GM21360 (cell line): ENCODE measurements at regions not wholly inside any gene's neighbourhood (a gene's known extent, or its start where the extent isn't known, plus 50 kb on each side); places are given as distances from the start of the nearest gene placed in this dataset.

ENCODE experiments used
- ATAC-seq: cut with Tn5 transposase; IDR thresholded peaks from one replicate; pipeline ENCODE4 v1.9.1; 2021; ENCODE audit warnings: mild to moderate bottlenecking, moderate library complexity; ENCODE audit not compliant: unreplicated experiment

DNA sequence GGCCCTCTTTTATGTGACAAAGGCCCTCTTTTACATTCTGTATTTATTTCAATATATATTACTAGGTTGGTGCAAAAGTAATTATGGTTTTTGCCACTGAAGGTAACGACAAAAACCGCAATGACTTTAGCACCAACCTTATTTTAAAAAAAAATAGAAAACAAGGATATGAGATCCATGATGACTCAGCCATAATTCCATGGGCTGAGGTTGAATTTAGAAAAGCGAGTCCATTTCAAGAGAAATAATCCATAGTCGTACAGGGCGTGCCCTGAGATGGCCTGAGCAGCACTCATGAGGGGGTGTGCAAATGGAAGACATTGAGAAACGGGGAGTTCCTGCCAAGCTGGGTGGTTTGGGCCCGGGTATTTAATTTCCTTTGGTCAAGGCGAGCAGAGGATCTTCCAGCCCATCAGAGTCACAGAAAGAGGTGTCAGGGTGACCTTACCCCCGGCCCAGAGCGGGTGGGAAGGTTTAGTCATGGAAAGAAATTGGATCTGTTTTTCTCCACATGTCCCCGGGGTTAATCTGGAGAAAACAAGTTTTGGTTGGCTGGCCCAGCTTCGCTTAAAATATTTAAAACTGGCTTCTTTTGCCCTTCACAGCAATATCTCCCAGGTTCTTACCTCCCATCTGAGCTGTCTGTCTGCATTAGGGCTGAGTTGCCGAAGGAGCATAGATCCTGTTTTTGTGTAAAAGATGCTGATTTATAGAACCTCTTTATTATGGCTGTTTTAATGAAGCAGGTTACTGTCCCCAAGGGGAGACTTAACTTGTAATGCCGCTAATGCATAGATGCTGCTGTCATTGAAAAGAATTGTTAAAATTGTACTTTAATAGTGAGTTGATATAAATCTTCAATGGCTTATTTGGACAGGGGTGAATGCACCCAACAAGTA is 255.6 kb downstream of the PREX1 start:
- ATAC-seq: no peak

DNA sequence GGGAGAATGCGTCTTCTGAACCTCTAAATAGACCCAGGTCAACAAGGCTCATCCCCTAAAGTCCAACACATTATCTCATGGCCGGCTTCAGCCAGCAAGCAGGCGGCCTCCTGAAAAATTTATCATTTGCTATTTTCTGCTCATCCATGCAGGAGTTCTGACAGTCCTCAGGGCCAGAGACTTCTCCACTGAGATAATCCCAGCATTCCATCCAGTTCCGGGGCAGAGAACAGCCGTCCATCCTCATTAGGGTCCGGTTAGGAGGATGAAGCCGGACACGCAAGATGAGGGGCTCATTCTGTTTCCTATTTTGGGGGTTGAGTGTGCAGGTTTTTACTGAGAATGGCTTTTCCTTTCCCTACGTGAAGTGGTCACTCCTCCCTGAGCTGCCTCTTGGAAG is 258.1 kb downstream of the PREX1 start:
- no peak for ATAC-seq

DNA sequence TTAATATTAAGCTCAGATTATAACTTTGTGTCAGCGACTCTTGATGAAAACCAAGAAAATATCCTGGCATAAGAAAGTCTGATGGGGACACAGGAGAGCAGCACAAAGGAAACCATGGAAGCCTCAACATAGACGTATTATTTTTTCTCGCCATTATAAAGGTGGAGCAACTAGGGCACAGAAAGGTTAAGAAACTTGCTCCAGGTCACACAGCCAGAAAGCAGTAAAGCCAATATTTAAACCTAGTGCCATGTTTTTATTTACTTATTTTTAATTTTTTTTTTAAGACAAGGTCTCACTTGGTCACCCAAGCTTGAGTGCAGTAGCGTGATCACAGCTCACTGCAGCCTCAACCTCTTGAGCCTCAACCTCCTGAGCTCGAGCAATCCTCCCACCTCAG is 259.3 kb downstream of the PREX1 start:
- ATAC-seq: no peak

DNA sequence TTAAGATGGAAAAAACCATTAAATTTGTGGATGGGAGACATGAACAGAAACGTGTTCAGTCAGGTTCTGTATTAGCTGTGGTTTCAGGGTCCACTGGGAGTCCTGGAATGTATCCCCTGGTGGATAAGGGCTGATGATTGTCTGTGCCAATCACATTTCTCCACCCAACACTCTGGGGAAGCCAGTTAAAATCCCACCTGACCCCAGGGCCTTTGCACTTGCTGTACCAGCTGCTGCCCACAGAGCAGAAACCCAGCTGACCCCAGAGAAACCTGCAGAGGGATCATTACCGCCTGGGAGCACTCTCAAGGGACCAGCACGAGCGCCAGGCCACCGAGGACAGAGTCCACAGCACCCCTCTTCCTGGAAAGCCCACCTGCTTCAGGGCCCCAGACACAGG is 260.7 kb downstream of the PREX1 start:
- no peak for ATAC-seq

DNA sequence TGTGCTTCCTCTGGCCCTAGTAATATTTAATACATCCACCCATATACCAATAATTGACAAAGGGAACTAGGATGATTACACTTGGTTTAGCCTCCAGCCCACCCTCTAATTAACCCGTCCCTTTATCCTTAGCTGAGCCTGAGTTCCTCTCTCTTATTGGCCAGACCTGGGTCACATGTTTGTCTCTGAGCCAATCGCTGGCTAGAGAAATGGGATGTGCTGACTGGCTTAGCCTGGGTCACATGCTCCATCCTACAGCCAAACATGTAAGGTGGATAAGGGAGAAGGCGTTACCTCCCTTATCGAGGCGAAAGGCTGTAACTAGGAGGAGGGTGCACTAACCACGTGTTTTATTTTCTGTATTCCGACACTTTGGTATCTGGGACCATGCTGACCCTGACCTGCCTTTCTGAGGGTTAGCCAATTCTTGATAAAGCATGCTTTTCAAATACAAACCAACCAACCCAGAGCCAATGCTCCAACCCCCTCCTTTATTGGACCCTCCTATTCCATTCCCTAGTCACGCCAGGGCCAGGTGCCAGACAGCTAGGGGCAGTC is 262.7 kb downstream of the PREX1 start:
- ATAC-seq: no peak

DNA sequence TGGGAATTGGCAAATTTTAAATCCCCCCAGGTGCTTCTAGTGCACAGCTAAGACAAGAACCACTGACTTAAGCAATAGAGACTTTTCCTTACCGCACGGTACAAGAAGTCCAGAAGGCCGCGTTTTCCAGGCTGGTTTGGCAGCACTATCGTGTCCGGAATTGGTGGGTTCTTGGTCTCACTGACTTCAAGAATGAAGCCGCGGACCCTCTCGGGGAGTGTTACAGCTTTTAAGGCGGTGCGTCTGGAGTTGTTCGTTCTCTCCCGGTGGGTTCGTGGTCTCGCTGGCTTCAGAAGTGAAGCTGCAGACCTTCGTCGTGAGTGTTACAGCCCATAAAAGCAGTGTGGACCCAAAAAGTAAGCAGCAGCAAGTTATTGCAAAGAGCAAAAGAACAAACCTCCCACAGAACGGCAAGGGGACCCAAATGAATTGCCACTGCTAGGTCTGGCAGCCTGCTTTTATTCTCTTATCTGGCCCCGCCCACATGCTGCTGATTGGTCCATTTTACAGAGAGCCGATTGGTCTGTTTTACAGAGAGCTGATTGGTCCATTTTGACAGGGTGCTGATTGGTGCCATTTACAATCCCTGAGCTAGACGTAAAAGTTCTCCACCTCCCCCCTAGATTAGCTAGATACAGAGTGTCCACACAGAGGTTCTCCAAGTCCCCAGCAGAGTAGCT is 264.5 kb downstream of the PREX1 start:
- ATAC-seq: no peak

DNA sequence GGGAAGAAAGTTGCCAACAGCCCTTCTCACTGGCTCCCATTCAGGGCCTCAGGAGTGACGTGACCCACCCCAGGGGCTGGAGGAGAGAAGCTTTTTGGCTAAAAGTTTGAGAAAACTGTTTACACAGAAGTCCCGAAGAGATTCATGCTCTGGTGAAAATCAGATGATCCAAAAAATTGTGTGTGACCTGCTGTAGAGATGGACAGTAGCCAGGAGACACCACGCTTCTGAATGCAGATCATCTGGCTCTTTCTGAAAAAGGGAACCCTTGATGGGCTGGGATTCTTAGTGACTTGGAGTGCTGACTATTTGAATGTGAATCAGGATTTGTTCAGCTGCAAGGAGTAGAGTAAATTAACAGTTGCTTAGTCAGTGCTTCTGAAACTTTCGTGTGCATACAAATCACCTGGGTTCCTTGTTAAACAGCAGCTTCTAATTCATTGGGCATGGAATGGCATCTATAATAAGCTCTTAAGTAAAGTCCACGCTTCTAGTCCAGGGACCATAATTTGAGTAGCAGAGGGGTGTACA is 265.1 kb downstream of the PREX1 start:
- no peak for ATAC-seq

DNA sequence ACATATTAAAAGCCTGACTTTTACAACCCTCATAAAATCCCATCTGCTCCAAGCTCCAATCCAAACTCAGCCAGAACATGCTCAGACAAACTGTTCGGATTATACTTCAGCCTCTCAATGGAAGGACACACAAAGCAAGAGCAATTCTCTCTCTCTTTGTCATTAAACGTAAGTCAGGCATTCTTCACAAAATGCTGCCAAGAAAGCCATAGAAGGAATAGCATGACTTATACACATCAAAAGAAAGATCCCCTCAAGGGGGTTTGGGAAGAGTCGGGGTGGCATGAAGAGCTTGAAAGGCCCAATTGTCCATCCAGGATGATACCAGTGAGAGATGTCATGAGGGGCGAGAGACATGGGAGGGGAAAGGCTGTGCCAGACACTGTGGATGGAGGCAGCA is 268.9 kb downstream of the PREX1 start:
- no peak for ATAC-seq

DNA sequence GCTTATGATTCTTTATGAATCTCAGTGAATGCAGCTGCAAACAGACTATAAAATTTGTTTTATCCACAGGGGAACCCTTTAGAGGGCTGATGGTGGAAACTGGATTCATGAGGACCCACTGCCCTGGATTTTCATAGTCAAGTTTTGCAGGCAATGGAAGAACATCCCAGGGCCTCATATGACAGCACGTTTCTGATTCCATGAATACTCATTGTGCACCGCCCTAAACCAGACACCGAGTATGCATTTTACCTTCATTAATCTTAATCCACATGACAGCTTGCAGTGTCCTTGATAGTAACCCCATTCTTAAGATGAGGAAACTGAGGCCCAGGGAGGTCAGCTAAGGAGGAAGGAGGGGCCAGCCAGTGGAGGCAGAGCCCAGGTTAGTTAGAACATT is 270.4 kb downstream of the PREX1 start:
- ATAC-seq: no peak

DNA sequence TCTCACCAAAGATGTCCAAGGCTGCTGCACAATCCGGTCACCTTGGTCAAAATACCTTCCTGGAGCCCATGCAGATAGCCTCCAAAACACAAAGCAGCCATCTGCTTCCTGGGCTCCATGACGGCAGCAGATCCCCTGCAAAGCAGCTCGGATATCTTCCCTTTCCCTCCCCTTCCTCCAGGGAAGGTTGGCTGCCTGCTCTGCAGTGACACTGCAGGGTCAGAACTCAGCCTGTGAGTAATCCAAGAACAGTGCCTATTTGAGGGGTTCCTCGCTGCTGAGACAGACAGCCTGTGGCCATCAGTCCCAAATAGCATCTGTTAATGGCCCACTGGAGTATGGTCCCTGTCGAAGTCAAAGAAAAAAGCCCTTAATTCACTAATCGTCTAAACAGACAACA is 270.8 kb downstream of the PREX1 start:
- no peak for ATAC-seq

DNA sequence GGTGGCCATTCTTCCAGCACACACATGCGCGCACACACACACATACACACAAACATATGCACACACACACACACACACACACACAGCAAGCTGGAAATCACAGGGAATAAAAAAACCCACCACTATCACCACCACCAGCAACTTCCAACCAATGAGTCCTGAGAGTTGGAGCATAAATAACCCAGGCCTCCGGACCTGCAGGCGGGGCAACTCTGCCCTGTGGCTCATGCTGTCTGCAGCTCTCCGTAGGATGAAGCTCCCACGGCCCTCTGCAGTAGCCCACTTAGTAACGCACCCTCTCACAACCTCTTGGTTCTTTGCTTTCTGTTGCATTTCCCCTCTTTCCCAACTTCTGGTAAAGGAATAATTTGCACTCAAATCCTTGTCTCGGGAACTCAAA is 275.2 kb downstream of the PREX1 start:
- no peak for ATAC-seq

DNA sequence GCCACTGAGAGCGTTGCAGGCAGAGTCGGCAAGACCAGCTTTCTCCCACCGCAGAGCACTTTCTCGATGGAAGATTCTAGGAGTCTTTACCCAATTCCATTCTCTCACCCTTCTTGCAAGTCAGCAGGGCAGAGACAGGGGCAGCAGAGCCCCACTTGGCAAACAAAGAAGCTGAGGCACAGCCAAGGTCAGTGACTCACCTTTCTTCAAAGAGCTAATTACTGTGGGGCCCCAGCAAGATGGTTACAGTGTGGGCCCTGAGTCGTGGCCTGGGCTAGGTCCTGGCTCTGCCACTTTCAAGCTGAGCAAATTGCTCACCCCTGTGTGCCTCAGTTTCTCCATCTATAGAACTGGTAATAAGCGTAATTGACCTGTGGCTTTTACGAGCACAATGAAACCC is 277.0 kb downstream of the PREX1 start:
- no peak for ATAC-seq

DNA sequence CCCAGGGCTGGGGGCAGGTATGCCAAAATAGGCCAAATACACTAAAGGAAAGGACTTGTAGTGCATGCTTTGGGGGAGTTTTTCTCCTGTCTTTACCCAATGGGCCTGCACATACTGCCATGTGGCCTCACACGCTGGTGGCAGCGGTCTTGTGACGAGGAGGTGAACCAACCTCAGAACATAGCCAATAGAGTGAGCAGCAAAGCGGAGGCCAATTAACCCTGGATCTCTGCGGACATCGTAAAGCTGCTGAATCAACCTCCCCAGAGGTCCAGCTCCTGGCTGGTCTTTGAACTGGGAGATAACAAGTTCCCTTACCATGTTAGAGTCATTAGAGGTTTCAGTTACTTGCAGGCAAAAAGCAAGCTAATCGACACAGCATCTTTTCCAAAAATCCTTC is 280.1 kb downstream of the PREX1 start:
- ATAC-seq: no peak

DNA sequence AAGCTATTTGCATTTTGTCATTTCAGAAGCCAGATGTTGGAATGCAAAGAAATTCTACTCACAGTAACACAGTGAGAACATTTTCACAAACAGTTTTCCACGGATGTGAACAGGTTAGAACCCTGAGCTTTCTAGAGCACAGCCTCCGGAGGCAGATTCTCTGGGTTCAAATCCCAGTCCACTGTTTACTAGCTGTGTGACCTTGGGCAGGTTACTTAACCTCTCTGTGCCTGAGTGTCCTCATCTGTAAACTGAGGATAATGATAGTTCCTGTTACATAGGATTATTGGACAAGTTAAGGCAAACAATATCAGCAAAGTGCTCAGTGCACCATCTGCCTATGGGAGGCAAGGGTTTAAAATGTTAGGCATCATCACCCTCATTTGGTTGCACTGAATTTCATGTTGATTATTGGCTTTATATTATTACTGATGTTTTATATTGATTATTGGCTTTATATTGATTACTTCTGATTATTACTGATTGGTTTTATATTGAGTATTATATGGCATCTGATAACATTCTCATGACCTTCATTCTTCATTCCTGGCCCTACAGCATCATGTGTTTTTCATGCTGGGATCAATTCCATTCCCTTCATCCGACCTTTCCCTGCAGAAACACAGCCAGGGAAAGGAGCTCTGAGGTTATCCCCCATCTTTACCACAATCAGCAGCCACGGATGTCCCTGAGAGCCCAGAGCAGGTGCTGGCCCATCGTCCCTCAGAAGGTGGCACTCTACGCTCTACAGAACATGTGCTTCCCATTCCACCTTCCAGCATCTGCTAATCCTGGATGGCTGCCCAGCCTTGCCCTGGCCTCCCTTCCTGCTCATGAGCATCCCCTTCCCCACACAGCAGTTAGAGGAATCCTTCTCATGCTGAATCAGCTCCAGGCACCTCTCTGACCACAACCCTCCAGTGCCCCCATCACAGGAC is 283.1 kb downstream of the PREX1 start:
- ATAC-seq: no peak

DNA sequence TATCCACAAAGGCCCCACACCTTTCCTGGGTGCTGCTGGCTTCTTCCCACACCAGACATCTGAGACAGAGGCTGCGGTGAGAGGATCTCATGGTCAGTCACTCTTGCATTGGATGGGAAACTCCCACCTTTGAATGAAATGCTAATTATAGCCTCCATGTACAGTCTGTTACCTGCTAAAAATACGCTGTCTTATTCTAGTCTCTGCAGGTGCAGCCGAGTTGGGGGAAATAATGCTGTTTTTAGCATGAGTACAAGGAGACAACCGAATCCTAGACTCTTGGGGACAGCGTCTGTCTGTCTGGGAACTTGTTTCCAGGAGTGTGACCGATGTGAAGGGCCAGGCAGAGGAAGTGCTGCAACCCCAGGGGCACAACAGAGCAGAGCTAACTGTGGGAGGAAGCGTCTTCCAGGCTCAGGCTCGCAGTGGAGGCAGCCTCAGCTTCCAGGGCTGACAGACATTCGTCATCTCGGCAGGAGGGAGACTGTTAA is 286.2 kb downstream of the PREX1 start:
- peak; percentile 57 for ATAC-seq

DNA sequence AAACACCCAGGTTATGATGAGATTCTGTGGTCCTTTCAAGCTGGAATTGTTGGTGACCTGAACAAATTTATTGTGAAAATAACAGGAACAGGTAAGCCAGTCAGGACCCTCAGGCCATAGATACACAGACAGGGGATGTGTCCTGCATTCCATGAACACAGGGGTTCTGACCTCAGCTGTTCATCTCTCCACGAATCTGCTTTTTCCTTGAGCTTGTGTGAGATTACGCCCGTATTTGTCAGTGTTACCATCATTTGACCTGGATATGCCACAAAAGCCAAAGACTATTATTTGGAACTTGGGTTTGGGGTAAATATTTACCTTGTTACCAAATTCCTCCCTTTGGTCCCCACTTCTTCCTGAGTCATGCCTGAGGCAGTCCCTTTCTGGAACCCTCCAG is 288.9 kb downstream of the PREX1 start:
- ATAC-seq: no peak

DNA sequence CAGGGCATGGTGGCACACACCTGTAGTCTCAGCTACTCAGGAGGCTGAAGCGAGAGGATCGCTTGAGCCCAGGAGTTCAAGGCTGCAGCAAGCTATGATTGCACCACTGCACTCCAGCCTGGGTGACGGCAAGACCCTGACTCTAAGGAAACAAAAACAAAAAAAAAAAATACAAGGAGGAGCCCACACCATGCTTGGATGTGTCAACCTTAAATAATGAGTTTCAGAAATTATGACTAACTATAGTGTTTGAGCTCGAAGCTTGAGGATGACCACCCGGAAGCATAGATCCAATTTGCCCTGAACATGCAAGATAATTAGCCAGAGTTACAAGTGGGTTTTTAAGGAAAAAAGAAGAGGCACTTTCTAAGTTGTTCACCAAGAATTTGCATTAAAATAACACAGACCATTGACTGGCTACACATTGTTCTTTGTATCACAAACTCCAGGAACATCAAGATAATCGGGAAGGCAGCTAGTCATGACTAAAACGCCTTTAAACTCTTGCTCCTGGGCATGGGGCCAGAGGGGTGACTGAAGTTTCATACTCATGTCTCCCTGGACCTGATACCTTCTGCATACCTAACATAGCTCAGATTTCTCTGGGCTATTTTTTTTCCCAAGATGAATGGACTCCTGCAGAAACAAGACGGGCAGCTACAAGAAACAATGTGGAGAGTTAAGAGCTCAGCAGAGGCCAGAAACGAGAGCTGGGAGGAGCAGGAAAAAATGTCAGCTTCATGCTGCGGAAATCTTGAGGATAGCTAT is 289.6 kb downstream of the PREX1 start:
- ATAC-seq: no peak

DNA sequence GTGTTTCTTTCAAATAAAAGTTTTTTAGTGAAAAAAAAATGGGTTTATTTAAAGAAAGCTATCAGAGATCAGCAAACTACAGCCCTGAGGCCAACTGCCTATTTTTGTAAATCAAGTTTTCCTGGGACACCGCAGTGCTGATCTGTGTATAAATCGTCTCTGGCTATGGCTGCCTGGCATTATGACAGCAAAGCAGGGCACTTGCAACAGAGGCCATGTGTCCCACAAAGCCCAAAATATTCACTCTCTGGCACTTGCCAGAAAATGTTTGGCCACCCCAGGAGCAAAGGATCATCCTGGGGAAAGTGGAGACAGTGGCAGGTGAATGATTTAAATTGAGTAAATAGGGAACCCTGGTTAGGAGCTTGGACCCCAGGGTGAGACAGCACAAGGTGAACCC is 291.6 kb downstream of the PREX1 start:
- ATAC-seq: no peak

DNA sequence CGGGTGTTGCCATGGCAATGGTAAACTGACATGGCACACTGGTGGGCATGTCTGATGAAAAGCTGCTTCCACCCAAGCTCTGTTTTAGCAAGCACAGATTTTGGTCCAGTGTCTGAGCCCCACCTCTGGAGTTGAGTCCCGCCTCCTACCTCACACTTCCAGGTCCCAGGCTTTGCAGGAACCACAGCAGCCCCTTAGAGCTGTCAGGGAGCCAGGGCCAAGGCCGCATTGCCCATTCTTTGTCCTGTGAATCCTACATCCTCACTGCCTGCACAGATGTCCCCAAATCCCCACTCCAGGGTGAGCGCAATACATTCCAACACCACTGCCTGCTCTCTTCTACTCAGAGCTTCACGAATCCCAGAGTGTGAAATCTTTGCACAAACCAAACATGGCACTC is 292.2 kb downstream of the PREX1 start:
- ATAC-seq: no peak

DNA sequence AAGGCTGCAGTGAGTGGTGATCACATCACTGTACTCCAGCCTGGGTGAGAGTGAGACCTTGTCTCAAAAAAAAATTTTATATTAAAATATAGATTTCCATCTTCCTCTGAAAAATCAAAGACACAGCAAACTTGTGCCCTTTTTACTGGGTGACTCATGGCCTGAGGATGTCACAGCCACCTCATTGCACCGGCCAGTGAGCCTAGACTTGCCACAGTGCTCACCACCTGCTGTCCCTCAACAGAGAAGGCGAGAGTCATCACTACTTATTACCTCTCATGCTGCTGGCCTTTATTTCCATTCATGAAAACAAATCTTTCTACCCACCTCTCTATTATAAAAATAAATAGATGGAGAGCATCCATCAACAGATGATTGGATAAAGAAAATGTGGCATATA is 295.8 kb downstream of the PREX1 start:
- ATAC-seq: no peak
